HG03442 (cell line): ENCODE measurements at regions not wholly inside any gene's neighbourhood (a gene's known extent, or its start where the extent isn't known, plus 50 kb on each side); places are given as distances from the start of the nearest gene placed in this dataset.

Source experiments
- ATAC-seq: cut with Tn5 transposase; IDR thresholded peaks from one replicate; pipeline ENCODE4 v1.9.1; 2021; ENCODE audit warnings: mild to moderate bottlenecking, moderate library complexity; ENCODE audit not compliant: unreplicated experiment

DNA sequence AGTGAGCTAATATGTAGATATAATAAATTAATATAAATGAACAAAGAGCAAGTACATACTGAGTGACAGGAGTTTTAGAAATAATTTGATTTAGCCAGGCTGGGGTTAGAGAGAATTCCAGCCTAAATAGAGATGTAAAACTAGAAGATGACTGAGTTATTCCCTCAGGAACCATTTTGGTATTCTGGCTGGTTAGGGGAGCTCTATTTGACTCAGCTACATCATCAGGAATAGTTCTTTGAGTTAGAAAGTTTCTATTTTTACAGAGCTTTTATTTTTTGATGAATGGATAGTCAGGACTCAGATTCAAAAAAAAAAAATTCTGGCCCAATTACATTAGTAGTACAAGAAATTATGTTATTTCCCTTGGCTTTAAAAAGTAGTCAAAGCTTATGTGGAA is 180.4 kb upstream of the MID1 start:
- ATAC-seq = no peak

DNA sequence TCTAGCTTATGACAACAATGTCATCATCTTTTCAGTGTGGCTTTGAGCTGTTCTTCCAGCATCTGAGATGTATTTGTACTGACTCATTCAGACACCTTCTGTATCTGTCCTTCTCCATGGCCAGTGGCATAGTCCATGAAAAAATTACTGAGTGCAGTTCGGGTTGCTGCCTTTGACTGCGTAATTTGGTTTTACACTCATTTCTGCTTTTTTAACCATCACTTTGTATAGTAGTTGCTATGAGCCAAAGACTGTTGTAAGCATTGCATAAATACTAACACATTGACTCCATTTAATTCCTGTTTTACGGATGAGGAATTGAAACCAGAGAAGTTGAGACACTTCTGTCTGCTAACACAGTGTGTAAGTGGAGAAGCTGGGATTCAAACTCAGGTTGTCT is 190.7 kb upstream of the MID1 start:
- ATAC-seq = no peak

GRCh38 chrX:10813761-10814160 is 193.4 kb upstream of the MID1 start:
- ATAC-seq = no peak

- ATAC-seq = no peak
Observed at GRCh38 chrX:10818651-10819050, 198.3 kb upstream of the MID1 start.

DNA sequence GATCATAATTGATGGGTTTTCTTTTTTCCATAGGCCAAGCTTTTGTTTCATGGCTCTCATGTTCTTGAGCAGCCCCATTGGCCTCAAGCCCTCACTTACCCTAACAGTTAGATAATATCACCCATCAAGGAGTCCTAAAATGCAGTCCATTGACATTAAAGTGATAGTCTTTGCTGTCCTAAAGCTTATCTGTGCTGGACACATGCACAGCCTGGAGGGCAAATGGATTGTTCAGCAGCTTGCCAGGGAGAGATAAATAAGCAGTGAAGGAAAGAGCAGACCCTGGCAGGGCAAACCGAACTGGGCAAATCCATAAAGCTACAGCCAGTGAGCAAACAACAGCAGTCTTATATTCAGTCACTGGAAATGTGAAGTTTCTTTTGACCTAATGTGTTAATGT is 199.6 kb upstream of the MID1 start:
- no peak for ATAC-seq

GRCh38 chrX:10821293-10821692 is 200.9 kb upstream of the MID1 start:
- ATAC-seq = no peak

DNA sequence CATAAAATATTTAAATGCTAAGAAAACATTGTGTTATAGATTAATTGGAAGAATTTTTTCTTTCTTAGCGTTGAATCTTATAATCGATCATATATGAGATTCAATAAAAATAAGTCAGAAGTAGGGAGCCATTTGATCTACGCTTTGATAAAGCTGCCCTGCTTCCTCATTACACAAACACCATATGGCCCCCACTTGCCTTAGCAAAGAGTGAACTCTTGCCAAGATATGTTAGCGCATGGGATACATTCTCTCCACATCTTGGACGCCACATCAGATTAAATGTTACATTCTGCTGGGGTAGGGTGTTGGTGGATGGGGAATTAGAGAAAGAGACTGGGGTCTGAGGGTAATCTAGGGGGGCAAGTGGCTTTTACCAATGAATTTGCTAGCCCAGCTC is 207.7 kb upstream of the MID1 start:
- no peak for ATAC-seq

- no peak for ATAC-seq
Observed at GRCh38 chrX:10828640-10829039, 208.3 kb upstream of the MID1 start.

GRCh38 chrX:10831716-10832502 is 211.5 kb upstream of the MID1 start:
- ATAC-seq = no peak

- no peak for ATAC-seq
Observed at GRCh38 chrX:10833299-10834169, 213.1 kb upstream of the MID1 start.

DNA sequence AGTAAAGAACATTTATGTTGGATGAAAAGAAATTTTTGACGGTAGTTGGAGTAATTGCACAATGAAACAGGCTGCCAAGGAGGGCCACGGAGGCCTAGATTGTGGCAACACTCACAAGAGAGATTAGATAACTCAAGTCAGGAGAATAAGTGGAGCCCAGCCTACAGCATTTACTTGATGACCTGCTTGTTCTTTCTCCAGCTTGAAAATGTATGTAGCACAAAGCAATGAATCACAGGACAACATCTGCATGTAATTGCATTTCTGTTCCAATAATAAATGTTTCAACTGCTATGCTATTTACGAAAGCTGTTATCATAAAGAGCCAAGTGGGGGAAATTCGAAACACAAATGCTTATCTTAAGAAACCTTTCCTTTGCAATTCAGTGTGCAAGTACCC is 221.2 kb upstream of the MID1 start:
- ATAC-seq = no peak

DNA sequence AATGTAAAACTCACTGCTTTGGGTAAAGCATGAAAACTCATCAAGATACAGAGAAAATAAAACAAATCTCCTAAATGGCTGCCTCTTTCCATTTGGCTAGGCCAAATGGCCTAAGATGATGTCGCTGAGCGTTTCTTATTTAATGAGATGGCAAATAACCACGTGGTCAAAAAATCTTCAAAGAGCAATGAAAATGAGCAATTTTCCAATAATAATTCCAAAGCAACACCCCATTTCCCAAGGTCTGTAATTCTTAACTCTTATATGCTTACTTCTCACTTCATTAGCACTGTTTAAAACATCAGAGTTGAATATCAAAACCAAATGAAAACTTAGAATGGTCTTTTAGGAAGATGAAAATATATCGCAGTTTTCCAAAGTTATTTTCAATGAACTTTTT is 222.3 kb upstream of the MID1 start:
- no peak for ATAC-seq

DNA sequence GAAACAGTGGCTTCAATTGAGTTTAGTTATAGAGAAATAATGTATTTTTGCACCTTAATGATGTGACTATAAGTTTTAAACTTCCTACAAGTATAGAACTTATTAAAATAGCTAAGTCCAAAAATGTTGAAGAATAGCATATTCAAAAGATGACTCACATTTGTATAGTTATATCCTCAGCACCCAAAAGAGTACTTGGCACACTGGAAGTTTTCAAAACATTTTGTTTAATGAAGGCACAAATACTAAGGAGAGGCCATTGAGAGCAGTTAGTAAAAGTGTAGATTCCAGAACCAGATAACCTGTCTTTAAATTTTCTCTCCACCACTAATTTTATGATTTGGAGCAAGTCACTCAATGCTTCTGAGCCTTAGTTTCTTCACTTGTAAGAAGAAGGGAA is 226.9 kb upstream of the MID1 start:
- no peak for ATAC-seq

DNA sequence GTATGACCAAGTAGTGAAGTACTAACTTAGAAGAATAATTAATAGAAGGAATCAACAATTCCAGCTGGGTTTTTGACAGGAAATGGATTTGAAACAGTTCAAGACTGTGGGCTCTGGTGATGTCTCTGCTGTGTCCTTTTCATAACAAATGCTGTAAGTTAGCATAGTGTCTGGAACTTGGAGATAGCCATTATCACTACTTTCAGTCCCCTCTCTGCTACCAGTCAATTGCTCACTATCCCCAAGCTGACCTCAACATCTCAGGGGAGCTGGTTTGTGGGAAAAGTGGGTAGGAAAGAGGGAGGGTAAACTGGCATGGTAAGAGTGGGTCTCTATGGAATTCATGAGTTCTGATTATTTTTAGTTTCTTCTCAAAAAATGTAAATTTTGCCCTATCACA is 231.4 kb upstream of the MID1 start:
- ATAC-seq = no peak

DNA sequence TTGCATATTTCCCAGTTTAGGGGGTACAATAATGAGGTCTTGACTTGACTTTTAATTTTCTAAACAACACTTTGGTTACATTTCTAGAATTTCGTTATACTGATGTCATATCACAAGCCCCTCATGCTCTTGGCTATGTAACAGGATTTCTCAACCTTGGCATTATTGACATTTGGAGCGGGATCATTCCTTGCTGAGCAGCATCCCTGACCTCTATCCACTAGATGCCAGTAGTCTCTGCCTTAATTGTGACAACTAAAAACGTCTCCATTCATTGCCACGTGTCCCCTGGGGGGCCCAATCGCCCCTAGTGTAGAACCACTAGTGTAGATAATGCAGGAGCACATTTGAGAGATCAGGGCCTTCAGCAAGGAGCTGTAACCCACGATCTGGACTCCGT is 234.2 kb upstream of the MID1 start:
- no peak for ATAC-seq

GRCh38 chrX:10855845-10856244 is 235.5 kb upstream of the MID1 start:
- no peak for ATAC-seq

DNA sequence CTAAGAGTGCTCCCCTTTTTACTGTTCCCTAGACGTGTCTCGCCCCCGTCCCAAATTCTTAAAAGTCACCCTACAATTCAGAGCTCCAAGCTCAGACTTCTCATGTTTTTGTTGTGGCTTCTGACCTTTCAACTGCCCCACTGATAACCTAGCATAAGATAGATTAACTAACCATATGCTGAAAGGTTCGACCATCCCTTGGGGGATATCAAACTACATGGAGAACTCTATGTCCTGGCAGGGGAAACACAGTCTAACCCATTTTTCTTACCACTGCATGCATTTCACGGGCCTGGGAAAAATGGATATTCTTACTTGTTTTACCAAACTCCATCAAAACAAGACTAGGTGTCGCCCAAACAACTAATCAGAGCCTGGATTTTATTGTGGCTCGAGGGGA is 236.4 kb upstream of the MID1 start:
- ATAC-seq = no peak

DNA sequence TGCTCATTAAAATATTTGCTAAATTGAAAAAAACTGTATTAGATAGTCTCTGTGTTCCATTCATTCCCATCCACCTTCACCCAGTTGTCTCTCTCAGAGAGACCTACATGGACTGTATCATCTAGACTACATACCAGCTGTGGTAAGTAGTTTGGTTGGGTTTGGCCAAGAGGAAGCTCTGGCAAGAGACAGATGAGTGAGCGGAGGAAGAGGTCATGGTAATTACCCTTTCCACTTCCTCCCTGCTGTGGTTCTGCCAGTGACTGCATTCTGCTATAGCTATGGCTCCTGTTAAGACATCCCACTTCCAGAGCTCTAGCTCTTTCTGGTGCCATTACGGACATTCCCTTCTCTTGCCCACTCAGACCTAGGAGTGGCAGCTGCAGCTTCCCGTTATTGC is 239.0 kb upstream of the MID1 start:
- ATAC-seq = no peak

GRCh38 chrX:10875995-10876394 is 235.1 kb upstream of the HCCS start:
- ATAC-seq = peak; percentile 89

DNA sequence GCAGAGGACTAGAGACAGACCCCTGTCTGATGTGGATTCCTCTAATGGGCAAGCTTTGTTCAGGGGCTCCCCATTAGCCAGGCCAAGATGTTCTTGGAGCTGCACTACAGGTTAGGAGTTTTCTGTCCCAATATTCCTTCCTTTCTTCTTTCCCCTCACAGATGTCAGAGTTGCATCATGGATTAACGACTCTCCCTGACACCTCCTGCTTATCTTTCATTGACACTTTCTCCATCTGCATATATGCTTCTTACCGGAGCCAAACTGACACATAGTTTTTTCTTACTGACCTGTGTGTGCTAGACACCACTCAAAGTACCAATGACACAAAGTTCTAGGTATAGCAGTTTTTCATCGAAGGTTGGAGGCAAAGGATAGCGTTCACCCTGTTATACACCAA is 228.6 kb upstream of the HCCS start:
- ATAC-seq = no peak

GRCh38 chrX:10884246-10884645 is 226.9 kb upstream of the HCCS start:
- ATAC-seq = no peak

GRCh38 chrX:10892621-10893225 is 218.4 kb upstream of the HCCS start:
- ATAC-seq = no peak
